ENCODE measurements at regions not wholly inside any gene's neighbourhood (a gene's known extent, or its start where the extent isn't known, plus 50 kb on each side); places are given as distances from the start of the nearest gene placed in this dataset.

- no peak for TF ChIP-seq CTCF (conservative IDR thresholded peaks at IDR 0.05; ENCODE audit: low read depth, low read length)
- TF ChIP-seq EZH2phosphoT487 (IDR thresholded peaks at IDR 0.05; ENCODE audit: borderline replicate concordance, low read length), result no peak
Observed at GRCh38 chr2:145654156-145654555, 1134.2 kb upstream of the ZEB2 start.

Data from PC-3 (cell line).